GM23338 (cell line): ENCODE measurements at regions not wholly inside any gene's neighbourhood (a gene's known extent, or its start where the extent isn't known, plus 50 kb on each side); places are given as distances from the start of the nearest gene placed in this dataset.

Experiments used
- ATAC-seq: fragments of 200-7000 bp; cut with Tn5 transposase; 3 replicates; pipeline ENCODE4 v1.9.1; 2020
- DNase-seq: peaks from one replicate; pipeline ENCODE4 v3.0.0-alpha.2; 2015; ENCODE audit warnings: low spot score
- H2AFZ ChIP-seq: fragments of 200-600 bp; sonication (generic); 2 replicates; pipeline ENCODE4 v1.8.0; 2016; ENCODE audit warnings: antibody characterized with exemption, mild to moderate bottlenecking, moderate library complexity
- H3F3A ChIP-seq: fragments of 200-600 bp; sonication (generic); replicated peaks from 2 replicates; pipeline ENCODE4 v1.8.0; 2017; ENCODE audit warnings: antibody characterized with exemption, mixed run types, low read depth
- H3K27ac ChIP-seq: fragments of 200-600 bp; sonication (generic); 2 replicates; pipeline ENCODE4 v1.6.1; 2016; ENCODE audit warnings: low read depth
- H3K27me3 ChIP-seq: fragments of 200-600 bp; sonication (generic); 2 replicates; pipeline ENCODE4 v1.8.0; 2016; ENCODE audit warnings: mild to moderate bottlenecking, mixed run types, moderate library complexity; ENCODE audit not compliant: insufficient read depth
- H3K36me3 ChIP-seq: fragments of 200-600 bp; sonication (generic); 2 replicates; pipeline ENCODE4 v1.8.0; 2016; ENCODE audit warnings: mild to moderate bottlenecking; ENCODE audit not compliant: insufficient read depth
- H3K4me1 ChIP-seq: fragments of 200-600 bp; sonication (generic); 2 replicates; pipeline ENCODE4 v1.8.0; 2016; ENCODE audit warnings: mild to moderate bottlenecking, moderate library complexity; ENCODE audit not compliant: insufficient read depth
- H3K4me2 ChIP-seq: fragments of 200-600 bp; sonication (generic); 2 replicates; pipeline ENCODE4 v1.7.1; 2017; ENCODE audit warnings: mixed run types
- H3K4me3 ChIP-seq: fragments of 200-600 bp; sonication (generic); 2 replicates; pipeline ENCODE4 v1.6.1; 2016; ENCODE audit warnings: mixed run types
- H3K79me2 ChIP-seq: fragments of 200-600 bp; sonication (generic); replicated peaks from 2 replicates; pipeline ENCODE4 v1.8.0; 2017; ENCODE audit warnings: mild to moderate bottlenecking; ENCODE audit not compliant: insufficient read depth
- H3K9me2 ChIP-seq: fragments of 200-600 bp; sonication (generic); 2 replicates; pipeline ENCODE4 v1.8.0; 2017; ENCODE audit not compliant: insufficient read depth
- H4K20me1 ChIP-seq: fragments of 200-600 bp; sonication (generic); replicated peaks from 2 replicates; pipeline ENCODE4 v1.8.0; 2017; ENCODE audit warnings: mild to moderate bottlenecking; ENCODE audit not compliant: insufficient read depth
- H3K27ac Mint-ChIP-seq: 2 replicates; pipeline ENCODE4 v1.8.0; 2020; ENCODE audit warnings: inconsistent platforms, mild to moderate bottlenecking, moderate library complexity, mixed read lengths
- H3K27me3 Mint-ChIP-seq: 3 replicates; pipeline ENCODE4 v1.8.0; 2022; ENCODE audit warnings: low read depth, mild to moderate bottlenecking, moderate library complexity, mixed read lengths, inconsistent platforms; ENCODE audit not compliant: insufficient read depth, poor library complexity
- H3K36me3 Mint-ChIP-seq: 3 replicates; pipeline ENCODE4 v1.8.0; 2021; ENCODE audit warnings: low read depth, mild to moderate bottlenecking, inconsistent platforms, moderate library complexity, mixed read lengths
- H3K4me1 Mint-ChIP-seq: 3 replicates; pipeline ENCODE4 v1.8.0; 2020; ENCODE audit warnings: mild to moderate bottlenecking, inconsistent platforms, mixed read lengths
- H3K4me3 Mint-ChIP-seq: 3 replicates; pipeline ENCODE4 v1.8.0; 2021; ENCODE audit warnings: moderate library complexity, mild to moderate bottlenecking, inconsistent platforms, mixed read lengths
- H3K9me3 Mint-ChIP-seq: 3 replicates; pipeline ENCODE4 v1.8.0; 2020; ENCODE audit warnings: moderate library complexity, mild to moderate bottlenecking, inconsistent platforms, mixed read lengths
- EZH2 ChIP-seq: fragments of 200-600 bp; sonication (generic); IDR thresholded peaks from one replicate; pipeline ENCODE4 v1.8.0; 2017; ENCODE audit warnings: antibody characterized with exemption, mild to moderate bottlenecking, low read depth; ENCODE audit not compliant: unreplicated experiment
- EZH2phosphoT487 ChIP-seq: fragments of 200-600 bp; sonication (generic); IDR thresholded peaks from one replicate; pipeline ENCODE4 v1.8.1; 2018; ENCODE audit warnings: antibody characterized with exemption; ENCODE audit not compliant: unreplicated experiment
- TF ChIP-seq, protein P1 (sequence below), 2 experiments: fragments of 200-600 bp in 1 of 2; sonication (generic) in 1 of 2; conservative IDR thresholded peaks; 2 replicates each; pipeline versions ENCODE4 v1.5.1 to v1.6.1; 2016 to 2017; ENCODE audit warnings: antibody characterized with exemption in 2 of 2, low read depth in 2 of 2, mild to moderate bottlenecking in 2 of 2, moderate library complexity in 1 of 2

DNA sequence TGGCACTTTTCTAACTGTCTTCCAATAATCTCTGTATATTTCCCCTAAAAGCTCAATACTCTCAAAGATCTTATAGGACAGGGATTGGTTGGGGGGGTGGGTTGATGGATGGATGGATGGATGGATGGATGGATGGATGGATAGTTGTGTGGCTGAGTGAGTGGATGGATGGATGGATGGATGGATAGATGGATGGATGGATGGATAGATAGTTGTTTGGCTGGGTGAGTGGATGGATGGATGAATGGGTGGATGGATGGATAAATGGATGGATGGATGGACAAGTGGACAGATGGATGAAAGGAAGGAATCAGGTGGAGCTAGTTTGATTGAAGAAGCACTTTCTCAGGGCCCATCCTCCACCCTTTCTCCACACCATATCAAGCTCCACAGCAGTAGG is 388.8 kb downstream of the CDC5L start:
- Mint-ChIP-seq H3K36me3 (peaks cover 5% of the 10 kb centered on the region), H3K27me3 (peaks cover 4% of the 10 kb centered on the region), H3K9me3 (peaks cover 3% of the 10 kb centered on the region; the same call in 2 of the 3 replicates), H3K4me1 (peaks cover 26% of the 10 kb centered on the region), H3K4me3 (no peak overlapping the region), H3K27ac (no peak overlapping the region)
- H3K79me2 ChIP-seq, result no peaks in the 10 kb centered on the region
- no peaks in the 10 kb centered on the region for H4K20me1 ChIP-seq
- no peaks in the 10 kb centered on the region for H3K27me3 ChIP-seq
- DNase-seq (no peak), ATAC-seq (no peak)
- peaks cover 8% of the 10 kb centered on the region; the same call in 1 of the 2 replicates for H3K9me2 ChIP-seq
- no peak overlapping the region for H2AFZ ChIP-seq
- H3K4me3 ChIP-seq, result no peak overlapping the region
- no peak for TF ChIP-seq EZH2phosphoT487
- TF ChIP-seq, protein P1, sequence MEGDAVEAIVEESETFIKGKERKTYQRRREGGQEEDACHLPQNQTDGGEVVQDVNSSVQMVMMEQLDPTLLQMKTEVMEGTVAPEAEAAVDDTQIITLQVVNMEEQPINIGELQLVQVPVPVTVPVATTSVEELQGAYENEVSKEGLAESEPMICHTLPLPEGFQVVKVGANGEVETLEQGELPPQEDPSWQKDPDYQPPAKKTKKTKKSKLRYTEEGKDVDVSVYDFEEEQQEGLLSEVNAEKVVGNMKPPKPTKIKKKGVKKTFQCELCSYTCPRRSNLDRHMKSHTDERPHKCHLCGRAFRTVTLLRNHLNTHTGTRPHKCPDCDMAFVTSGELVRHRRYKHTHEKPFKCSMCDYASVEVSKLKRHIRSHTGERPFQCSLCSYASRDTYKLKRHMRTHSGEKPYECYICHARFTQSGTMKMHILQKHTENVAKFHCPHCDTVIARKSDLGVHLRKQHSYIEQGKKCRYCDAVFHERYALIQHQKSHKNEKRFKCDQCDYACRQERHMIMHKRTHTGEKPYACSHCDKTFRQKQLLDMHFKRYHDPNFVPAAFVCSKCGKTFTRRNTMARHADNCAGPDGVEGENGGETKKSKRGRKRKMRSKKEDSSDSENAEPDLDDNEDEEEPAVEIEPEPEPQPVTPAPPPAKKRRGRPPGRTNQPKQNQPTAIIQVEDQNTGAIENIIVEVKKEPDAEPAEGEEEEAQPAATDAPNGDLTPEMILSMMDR (conservative IDR thresholded peaks at IDR 0.05; ENCODE audit: low read depth in 2 of 2), result no peak
- H3K36me3 ChIP-seq, result no peaks in the 10 kb centered on the region
- no peak overlapping the region for H3K4me2 ChIP-seq
- no peaks in the 10 kb centered on the region for H3F3A ChIP-seq
- H3K4me1 ChIP-seq, result 0 out of 2 replicates have a peak, but pooled peaks cover 15% of the 10 kb centered on the region
- no peak overlapping the region for H3K27ac ChIP-seq

DNA sequence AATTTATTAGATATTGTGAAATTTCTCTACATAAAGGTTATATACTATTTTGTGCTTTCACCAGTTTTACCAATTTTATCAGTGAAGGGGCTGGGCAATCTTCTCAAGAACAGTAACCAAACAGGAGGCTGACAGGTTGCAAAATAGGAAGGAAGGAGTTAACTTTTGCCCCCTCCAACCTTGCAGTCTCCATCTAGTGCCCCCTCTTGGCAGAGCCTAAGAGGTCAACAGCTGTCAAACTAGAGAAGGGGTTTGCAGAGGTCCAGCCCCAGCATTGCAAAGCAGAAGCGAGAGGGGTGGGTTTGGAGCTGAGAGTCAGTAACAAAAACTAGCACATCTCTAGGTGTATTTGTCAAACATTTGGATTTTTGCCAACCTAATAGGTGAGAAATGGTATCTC is 391.0 kb downstream of the CDC5L start:
- Histone ChIP-seq H3K27ac (no peak overlapping the region), H3K9me2 (peaks cover 13% of the 10 kb centered on the region; the same call in 1 of the 2 replicates), H3F3A (no peaks in the 10 kb centered on the region), H3K36me3 (no peaks in the 10 kb centered on the region), H4K20me1 (no peaks in the 10 kb centered on the region), H3K4me2 (no peak overlapping the region), H2AFZ (no peak overlapping the region), H3K27me3 (no peaks in the 10 kb centered on the region), H3K4me3 (no peak overlapping the region), H3K79me2 (no peaks in the 10 kb centered on the region), H3K4me1 (0 out of 2 replicates have a peak, but pooled peaks cover 4% of the 10 kb centered on the region)
- Mint-ChIP-seq H3K4me1 (peaks cover 10% of the 10 kb centered on the region), H3K36me3 (peaks cover 3% of the 10 kb centered on the region; the same call in 2 of the 3 replicates), H3K27ac (no peak overlapping the region), H3K4me3 (no peak overlapping the region), H3K27me3 (peaks cover 2% of the 10 kb centered on the region), H3K9me3 (peaks cover 3% of the 10 kb centered on the region; the same call in 2 of the 3 replicates)
- TF ChIP-seq EZH2, result no peak
- TF ChIP-seq, protein P1 (conservative IDR thresholded peaks at IDR 0.05; ENCODE audit: low read depth in 2 of 2), result peak; percentile 55 to 75
- DNase-seq (peak; percentile 46), ATAC-seq (peak; percentile 75)
